MCF 10A (cell line): ENCODE measurements at regions not wholly inside any gene's neighbourhood (a gene's known extent, or its start where the extent isn't known, plus 50 kb on each side); places are given as distances from the start of the nearest gene placed in this dataset.

ENCODE experiments used
- BruUV-seq: library from RNA; stranded (reverse); fragments of 400-500 nt; replicated peaks from 2 replicates; lab custom pipeline; 2021; lab: Mats Ljungman, UMichigan
- CTCF ChIA-PET: fragments of 300-600 bp; sonication (Branson Sonifier 250); formaldehyde crosslinking; extraction: SDS; loops from one replicate; lab custom pipeline; 2021; ENCODE audit warnings: antibody characterized with exemption, inconsistent platforms; lab: Yijun Ruan, JAX
- POLR2A ChIA-PET: fragments of 300-600, 350-650 bp; sonication (Branson Sonifier 250); formaldehyde crosslinking; extraction: SDS; loops from one replicate; lab custom pipeline; 2020; ENCODE audit warnings: antibody characterized with exemption, inconsistent platforms; lab: Yijun Ruan, JAX
- DNase-seq: peaks from one replicate; pipeline ENCODE4 v3.0.0-alpha.2; 2018; ENCODE audit not compliant: unreplicated experiment
- H3K27ac Mint-ChIP-seq: one replicate; pipeline ENCODE4 v1.8.0; 2022; ENCODE audit warnings: mild to moderate bottlenecking, low read depth, mixed read lengths; ENCODE audit not compliant: unreplicated experiment
- H3K27me3 Mint-ChIP-seq: one replicate; pipeline ENCODE4 v1.8.0; 2022; ENCODE audit warnings: mixed read lengths; ENCODE audit not compliant: insufficient read depth, unreplicated experiment
- H3K36me3 Mint-ChIP-seq: one replicate; pipeline ENCODE4 v1.8.0; 2022; ENCODE audit warnings: mild to moderate bottlenecking, moderate library complexity, mixed read lengths; ENCODE audit not compliant: insufficient read depth, unreplicated experiment
- H3K4me1 Mint-ChIP-seq: one replicate; pipeline ENCODE4 v1.8.0; 2022; ENCODE audit warnings: mixed read lengths; ENCODE audit not compliant: insufficient read depth, unreplicated experiment
- H3K4me3 Mint-ChIP-seq: one replicate; pipeline ENCODE4 v1.8.0; 2022; ENCODE audit warnings: mild to moderate bottlenecking, moderate library complexity, mixed read lengths; ENCODE audit not compliant: unreplicated experiment
- H3K9me3 Mint-ChIP-seq: one replicate; pipeline ENCODE4 v1.8.0; 2022; ENCODE audit warnings: mixed read lengths; ENCODE audit not compliant: unreplicated experiment
- CTCF ChIP-seq: fragments of 200-600 bp; IDR thresholded peaks from one replicate; pipeline ENCODE4 v1.8.0; 2022; ENCODE audit warnings: antibody characterized with exemption, mild to moderate bottlenecking; ENCODE audit not compliant: unreplicated experiment
- intact Hi-C: fragments of 100-400 bp; cut with micrococcal nuclease; formaldehyde crosslinking; loops from 2 replicates; pipeline ENCODE4 v1.14.1; 2022

- DNase-seq, result no peak
- Mint-ChIP-seq H3K27ac (no peak overlapping the region), H3K4me1 (no peaks in the 10 kb centered on the region), H3K4me3 (no peak overlapping the region), H3K36me3 (no peaks in the 10 kb centered on the region), H3K9me3 (peaks cover 4% of the 10 kb centered on the region), H3K27me3 (peaks cover 12% of the 10 kb centered on the region)
- CTCF ChIA-PET, result no interaction called here
- intact Hi-C loops, result no loop called here
- TF ChIP-seq CTCF, result no peak
- POLR2A ChIA-PET, result no interaction called here
- no TSS peak for BruUV-seq
Observed at GRCh38 chr3:135771760-135772159, 193.8 kb upstream of the PPP2R3A start.

GRCh38 chr3:135779024-135779423 is 186.5 kb upstream of the PPP2R3A start:
- DNase-seq, result no peak
- intact Hi-C loops, result no loop called here
- no peaks in the 10 kb centered on the region for H3K27me3 Mint-ChIP-seq
- CTCF ChIA-PET, result interaction anchor here (0.5 kb wide), 1 partner anchor 501 kb away, joined by 3 read pairs; no protein-coding TSS in a partner anchor
- H3K9me3 Mint-ChIP-seq, result no peaks in the 10 kb centered on the region
- POLR2A ChIA-PET, result interaction anchor here (0.6 kb wide), 1 partner anchor 135 kb away, joined by 3 read pairs; no protein-coding TSS in a partner anchor
- no peak for TF ChIP-seq CTCF
- no TSS peak for BruUV-seq
- no peaks in the 10 kb centered on the region for H3K36me3 Mint-ChIP-seq
- no peak overlapping the region for H3K4me3 Mint-ChIP-seq
- no peaks in the 10 kb centered on the region for H3K4me1 Mint-ChIP-seq
- no peak overlapping the region for H3K27ac Mint-ChIP-seq

- Mint-ChIP-seq H3K27ac (no peak overlapping the region), H3K4me1 (no peaks in the 10 kb centered on the region), H3K27me3 (no peaks in the 10 kb centered on the region), H3K4me3 (no peak overlapping the region), H3K9me3 (no peaks in the 10 kb centered on the region), H3K36me3 (no peaks in the 10 kb centered on the region)
- DNase-seq, result no peak
- TF ChIP-seq CTCF, result no peak
- BruUV-seq, result no TSS peak
- intact Hi-C loops, result no loop called here
- CTCF ChIA-PET, result no interaction called here
- POLR2A ChIA-PET, result no interaction called here
Observed at GRCh38 chr3:135779590-135780235, 185.8 kb upstream of the PPP2R3A start.

- POLR2A ChIA-PET, result interaction anchor here (0.6 kb wide), 1 partner anchor 560 kb away, joined by 3 read pairs; no protein-coding TSS in a partner anchor
- H3K9me3 Mint-ChIP-seq, result no peaks in the 10 kb centered on the region
- CTCF ChIA-PET, result no interaction called here
- intact Hi-C loops, result no loop called here
- H3K4me3 Mint-ChIP-seq, result no peak overlapping the region
- H3K36me3 Mint-ChIP-seq, result no peaks in the 10 kb centered on the region
- no peaks in the 10 kb centered on the region for H3K27me3 Mint-ChIP-seq
- BruUV-seq, result no TSS peak
- TF ChIP-seq CTCF, result no peak
- H3K4me1 Mint-ChIP-seq, result no peaks in the 10 kb centered on the region
- no peak for DNase-seq
- no peak overlapping the region for H3K27ac Mint-ChIP-seq
Observed at GRCh38 chr3:135781026-135781815, 184.3 kb upstream of the PPP2R3A start.
